ENCODE measurements at regions not wholly inside any gene's neighbourhood (a gene's known extent, or its start where the extent isn't known, plus 50 kb on each side); places are given as distances from the start of the nearest gene placed in this dataset.

GRCh38 chr10:117424883-117425649 is 49.8 kb upstream of the PDZD8 start:
- Histone ChIP-seq H3K27me3 (no peaks in the 10 kb centered on the region), H3K4me1 (no peaks in the 10 kb centered on the region), H3K27ac (no peak overlapping the region), H3K4me3 (no peak overlapping the region), H3K36me3 (no peaks in the 10 kb centered on the region), H3K9me3 (peaks cover 0 to 8% (median 5%) of the 10 kb centered on the region in 4 donors)
- intact Hi-C loops (cut with DNase I; ENCODE audit: low total_unique reads): no loop called here
- DNase-seq: no peak
- TF ChIP-seq POLR2AphosphoS5 (IDR thresholded peaks at IDR 0.05) (no peak), EP300 (IDR thresholded peaks at IDR 0.05) (no peak), POLR2A (IDR thresholded peaks at IDR 0.05) (no peak)
- TF ChIP-seq, protein P1, sequence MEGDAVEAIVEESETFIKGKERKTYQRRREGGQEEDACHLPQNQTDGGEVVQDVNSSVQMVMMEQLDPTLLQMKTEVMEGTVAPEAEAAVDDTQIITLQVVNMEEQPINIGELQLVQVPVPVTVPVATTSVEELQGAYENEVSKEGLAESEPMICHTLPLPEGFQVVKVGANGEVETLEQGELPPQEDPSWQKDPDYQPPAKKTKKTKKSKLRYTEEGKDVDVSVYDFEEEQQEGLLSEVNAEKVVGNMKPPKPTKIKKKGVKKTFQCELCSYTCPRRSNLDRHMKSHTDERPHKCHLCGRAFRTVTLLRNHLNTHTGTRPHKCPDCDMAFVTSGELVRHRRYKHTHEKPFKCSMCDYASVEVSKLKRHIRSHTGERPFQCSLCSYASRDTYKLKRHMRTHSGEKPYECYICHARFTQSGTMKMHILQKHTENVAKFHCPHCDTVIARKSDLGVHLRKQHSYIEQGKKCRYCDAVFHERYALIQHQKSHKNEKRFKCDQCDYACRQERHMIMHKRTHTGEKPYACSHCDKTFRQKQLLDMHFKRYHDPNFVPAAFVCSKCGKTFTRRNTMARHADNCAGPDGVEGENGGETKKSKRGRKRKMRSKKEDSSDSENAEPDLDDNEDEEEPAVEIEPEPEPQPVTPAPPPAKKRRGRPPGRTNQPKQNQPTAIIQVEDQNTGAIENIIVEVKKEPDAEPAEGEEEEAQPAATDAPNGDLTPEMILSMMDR (IDR thresholded peaks at IDR 0.05): no peak
- 71 to 77% (median 72%) methylated on average over 13 of the region's 13 CpGs for WGBS, 5 donors
